Stimulated activated memory B cell treated with anti-CD40 and anti-IgM and Interleukin-4, amounts not matched to agents 10 μg/mL and 1 μg/mL and 100 μg/mL, for 72 hours (primary cell): ENCODE measurements at regions not wholly inside any gene's neighbourhood (a gene's known extent, or its start where the extent isn't known, plus 50 kb on each side); places are given as distances from the start of the nearest gene placed in this dataset.

ENCODE experiments used
- ATAC-seq: fragments of 150-1000 bp; cut with Tn5 transposase; 2 replicates; pipeline ENCODE4 v1.10.0; 2021
- H3K27ac Mint-ChIP-seq: one replicate; pipeline ENCODE4 v1.8.0; 2022; ENCODE audit warnings: mild to moderate bottlenecking, mixed read lengths
- H3K27me3 Mint-ChIP-seq: one replicate; pipeline ENCODE4 v1.8.0; 2022; ENCODE audit warnings: mixed read lengths
- H3K36me3 Mint-ChIP-seq: one replicate; pipeline ENCODE4 v1.8.0; 2022; ENCODE audit warnings: mixed read lengths
- H3K4me1 Mint-ChIP-seq: one replicate; pipeline ENCODE4 v1.8.0; 2022; ENCODE audit warnings: mixed read lengths
- H3K4me3 Mint-ChIP-seq: one replicate; pipeline ENCODE4 v1.8.0; 2022; ENCODE audit warnings: mild to moderate bottlenecking, moderate library complexity, mixed read lengths
- H3K9me3 Mint-ChIP-seq: one replicate; pipeline ENCODE4 v1.8.0; 2022; ENCODE audit warnings: mixed read lengths

GRCh38 chr10:111725050-111725449 is 458.5 kb downstream of the GPAM start:
- Mint-ChIP-seq H3K4me3 (no peak overlapping the region), H3K27ac (no peak overlapping the region), H3K9me3 (no peaks in the 10 kb centered on the region), H3K27me3 (no peaks in the 10 kb centered on the region), H3K36me3 (no peaks in the 10 kb centered on the region), H3K4me1 (no peaks in the 10 kb centered on the region)
- ATAC-seq, result no peak

GRCh38 chr10:111732166-111732785 is 451.3 kb downstream of the GPAM start:
- Mint-ChIP-seq H3K36me3 (no peaks in the 10 kb centered on the region), H3K27ac (no peak overlapping the region), H3K9me3 (no peaks in the 10 kb centered on the region), H3K27me3 (no peaks in the 10 kb centered on the region), H3K4me3 (no peak overlapping the region), H3K4me1 (no peaks in the 10 kb centered on the region)
- no peak for ATAC-seq

- H3K36me3 Mint-ChIP-seq, result no peaks in the 10 kb centered on the region
- H3K4me1 Mint-ChIP-seq, result no peaks in the 10 kb centered on the region
- no peak for ATAC-seq
- H3K27ac Mint-ChIP-seq, result no peak overlapping the region
- H3K27me3 Mint-ChIP-seq, result no peaks in the 10 kb centered on the region
- peaks cover 4% of the 10 kb centered on the region for H3K9me3 Mint-ChIP-seq
- H3K4me3 Mint-ChIP-seq, result no peak overlapping the region
Observed at GRCh38 chr10:111739125-111739873, 444.3 kb downstream of the GPAM start.

- H3K9me3 Mint-ChIP-seq, result peaks cover 4% of the 10 kb centered on the region
- no peaks in the 10 kb centered on the region for H3K36me3 Mint-ChIP-seq
- no peaks in the 10 kb centered on the region for H3K4me1 Mint-ChIP-seq
- ATAC-seq, result no peak
- no peak overlapping the region for H3K27ac Mint-ChIP-seq
- H3K27me3 Mint-ChIP-seq, result no peaks in the 10 kb centered on the region
- H3K4me3 Mint-ChIP-seq, result no peak overlapping the region
Observed at GRCh38 chr10:111739874-111740139, 443.8 kb downstream of the GPAM start.

- Mint-ChIP-seq H3K4me1 (no peaks in the 10 kb centered on the region), H3K36me3 (no peaks in the 10 kb centered on the region), H3K27ac (no peak overlapping the region), H3K4me3 (no peak overlapping the region), H3K9me3 (peaks cover 6% of the 10 kb centered on the region), H3K27me3 (no peaks in the 10 kb centered on the region)
- ATAC-seq, result no peak
Observed at GRCh38 chr10:111745982-111746381, 437.6 kb downstream of the GPAM start.

GRCh38 chr10:111747751-111748150 is 435.8 kb downstream of the GPAM start:
- peaks cover 3% of the 10 kb centered on the region for H3K9me3 Mint-ChIP-seq
- no peak overlapping the region for H3K27ac Mint-ChIP-seq
- no peaks in the 10 kb centered on the region for H3K36me3 Mint-ChIP-seq

GRCh38 chr10:111748184-111748583 is 435.4 kb downstream of the GPAM start:
- no peaks in the 10 kb centered on the region for H3K36me3 Mint-ChIP-seq
- no peaks in the 10 kb centered on the region for H3K4me1 Mint-ChIP-seq
- H3K4me3 Mint-ChIP-seq, result no peak overlapping the region
- no peaks in the 10 kb centered on the region for H3K27me3 Mint-ChIP-seq
- no peak overlapping the region for H3K27ac Mint-ChIP-seq
- no peak for ATAC-seq
- H3K9me3 Mint-ChIP-seq, result peaks cover 3% of the 10 kb centered on the region

More at GRCh38 chr10:111747751-111748150, 435.8 kb downstream of the GPAM start:
- H3K4me1 Mint-ChIP-seq, result no peaks in the 10 kb centered on the region
- ATAC-seq, result no peak
- H3K4me3 Mint-ChIP-seq, result no peak overlapping the region
- H3K27me3 Mint-ChIP-seq, result no peaks in the 10 kb centered on the region

- no peaks in the 10 kb centered on the region for H3K4me1 Mint-ChIP-seq
- peaks cover 3% of the 10 kb centered on the region for H3K9me3 Mint-ChIP-seq
- H3K27ac Mint-ChIP-seq, result no peak overlapping the region
- H3K4me3 Mint-ChIP-seq, result no peak overlapping the region
- H3K36me3 Mint-ChIP-seq, result no peaks in the 10 kb centered on the region
- H3K27me3 Mint-ChIP-seq, result peaks cover under 1% of the 10 kb centered on the region
- ATAC-seq, result no peak
Observed at GRCh38 chr10:111750165-111750849, 433.3 kb downstream of the GPAM start.

GRCh38 chr10:111756217-111757061 is 427.1 kb downstream of the GPAM start:
- ATAC-seq, result no peak
- Mint-ChIP-seq H3K27ac (no peak overlapping the region), H3K4me1 (no peaks in the 10 kb centered on the region), H3K9me3 (no peaks in the 10 kb centered on the region), H3K4me3 (no peak overlapping the region), H3K27me3 (peaks cover 25% of the 10 kb centered on the region), H3K36me3 (no peaks in the 10 kb centered on the region)

GRCh38 chr10:111758593-111758992 is 425.0 kb downstream of the GPAM start:
- H3K27ac Mint-ChIP-seq, result no peak overlapping the region
- no peak overlapping the region for H3K4me3 Mint-ChIP-seq
- peaks cover 3% of the 10 kb centered on the region for H3K9me3 Mint-ChIP-seq
- H3K36me3 Mint-ChIP-seq, result no peaks in the 10 kb centered on the region
- ATAC-seq, result no peak
- peaks cover 25% of the 10 kb centered on the region for H3K27me3 Mint-ChIP-seq
- no peaks in the 10 kb centered on the region for H3K4me1 Mint-ChIP-seq

- no peak overlapping the region for H3K27ac Mint-ChIP-seq
- peaks cover 12% of the 10 kb centered on the region for H3K27me3 Mint-ChIP-seq
- H3K4me1 Mint-ChIP-seq, result no peaks in the 10 kb centered on the region
- no peaks in the 10 kb centered on the region for H3K36me3 Mint-ChIP-seq
- no peak for ATAC-seq
- no peak overlapping the region for H3K4me3 Mint-ChIP-seq
- peaks cover 3% of the 10 kb centered on the region for H3K9me3 Mint-ChIP-seq
Observed at GRCh38 chr10:111762114-111762513, 421.5 kb downstream of the GPAM start.

- no peak for ATAC-seq
- Mint-ChIP-seq H3K36me3 (no peaks in the 10 kb centered on the region), H3K4me3 (no peak overlapping the region), H3K4me1 (no peaks in the 10 kb centered on the region), H3K9me3 (peaks cover 7% of the 10 kb centered on the region), H3K27me3 (peaks cover 13% of the 10 kb centered on the region), H3K27ac (no peak overlapping the region)
Observed at GRCh38 chr10:111765216-111765615, 418.3 kb downstream of the GPAM start.

GRCh38 chr10:111766464-111766863 is 417.1 kb downstream of the GPAM start:
- H3K27me3 Mint-ChIP-seq, result peaks cover 13% of the 10 kb centered on the region
- no peak overlapping the region for H3K27ac Mint-ChIP-seq
- H3K4me1 Mint-ChIP-seq, result no peaks in the 10 kb centered on the region
- no peak for ATAC-seq
- no peak overlapping the region for H3K4me3 Mint-ChIP-seq
- H3K9me3 Mint-ChIP-seq, result peaks cover 8% of the 10 kb centered on the region
- no peaks in the 10 kb centered on the region for H3K36me3 Mint-ChIP-seq

GRCh38 chr10:111767661-111768060 is 415.9 kb downstream of the GPAM start:
- H3K27me3 Mint-ChIP-seq, result peaks cover 13% of the 10 kb centered on the region
- no peak for ATAC-seq
- no peaks in the 10 kb centered on the region for H3K4me1 Mint-ChIP-seq
- H3K9me3 Mint-ChIP-seq, result peaks cover 8% of the 10 kb centered on the region
- no peaks in the 10 kb centered on the region for H3K36me3 Mint-ChIP-seq
- H3K4me3 Mint-ChIP-seq, result no peak overlapping the region
- H3K27ac Mint-ChIP-seq, result no peak overlapping the region

GRCh38 chr10:111773950-111774349 is 409.6 kb downstream of the GPAM start:
- Mint-ChIP-seq H3K36me3 (no peaks in the 10 kb centered on the region), H3K27ac (no peak overlapping the region), H3K4me1 (no peaks in the 10 kb centered on the region), H3K27me3 (peaks cover 12% of the 10 kb centered on the region), H3K4me3 (no peak overlapping the region), H3K9me3 (peaks cover 2% of the 10 kb centered on the region)
- no peak for ATAC-seq
